ENCODE measurements at regions not wholly inside any gene's neighbourhood (a gene's known extent, or its start where the extent isn't known, plus 50 kb on each side); places are given as distances from the start of the nearest gene placed in this dataset.

GRCh38 chr20:7264137-7264536, 496.7 kb downstream of the BMP2 start:
- TF ChIP-seq PAX5 (IDR thresholded peaks at IDR 0.05; ENCODE audit: insufficient read depth, low read length, severe bottlenecking): no peak
- no peak for TF ChIP-seq TAF1 (IDR thresholded peaks at IDR 0.05; ENCODE audit: low read depth, low read length)
- FAIRE-seq (no peak), DNase-seq (ENCODE audit: insufficient read length, low spot score) (no peak)

- DNase-seq (ENCODE audit: insufficient read length, low spot score) (no peak), FAIRE-seq (no peak)
- TF ChIP-seq POLR2AphosphoS5 (IDR thresholded peaks at IDR 0.05; ENCODE audit: low read depth, low read length): no peak
Observed at GRCh38 chr20:7269452-7269851, 502.0 kb downstream of the BMP2 start.

GRCh38 chr20:7272512-7272911, 505.0 kb downstream of the BMP2 start:
- FAIRE-seq: no peak
- no peak for DNase-seq (ENCODE audit: insufficient read length, low spot score)
- TF ChIP-seq POLR2A (IDR thresholded peaks at IDR 0.05; ENCODE audit: low read depth, low read length) (no peak), TAF1 (IDR thresholded peaks at IDR 0.05; ENCODE audit: low read depth, low read length) (no peak), POLR2AphosphoS5 (IDR thresholded peaks at IDR 0.05; ENCODE audit: low read depth, low read length) (no peak), SPI1 (IDR thresholded peaks at IDR 0.05; ENCODE audit: low read depth, low read length) (no peak), POU2F2 (IDR thresholded peaks at IDR 0.05; ENCODE audit: low read depth, low read length) (no peak), PAX5 (IDR thresholded peaks at IDR 0.05; ENCODE audit: insufficient read depth, low read length, severe bottlenecking) (no peak)

- DNase-seq (ENCODE audit: insufficient read length, low spot score): no peak
- no peak for FAIRE-seq
- TF ChIP-seq TAF1 (IDR thresholded peaks at IDR 0.05; ENCODE audit: low read depth, low read length) (no peak), POLR2A (IDR thresholded peaks at IDR 0.05; ENCODE audit: low read depth, low read length) (no peak), POU2F2 (IDR thresholded peaks at IDR 0.05; ENCODE audit: low read depth, low read length) (no peak), SPI1 (IDR thresholded peaks at IDR 0.05; ENCODE audit: low read depth, low read length) (no peak), PAX5 (IDR thresholded peaks at IDR 0.05; ENCODE audit: insufficient read depth, low read length, severe bottlenecking) (no peak), POLR2AphosphoS5 (IDR thresholded peaks at IDR 0.05; ENCODE audit: low read depth, low read length) (no peak)
Observed at GRCh38 chr20:7274870-7275269, 507.4 kb downstream of the BMP2 start.

- TF ChIP-seq TAF1 (IDR thresholded peaks at IDR 0.05; ENCODE audit: low read depth, low read length): no peak
- TF ChIP-seq POLR2A (IDR thresholded peaks at IDR 0.05; ENCODE audit: low read depth, low read length): no peak
- no peak for TF ChIP-seq POU2F2 (IDR thresholded peaks at IDR 0.05; ENCODE audit: low read depth, low read length)
- TF ChIP-seq PAX5 (IDR thresholded peaks at IDR 0.05; ENCODE audit: insufficient read depth, low read length, severe bottlenecking): no peak
- no peak for TF ChIP-seq SPI1 (IDR thresholded peaks at IDR 0.05; ENCODE audit: low read depth, low read length)
- no peak for TF ChIP-seq POLR2AphosphoS5 (IDR thresholded peaks at IDR 0.05; ENCODE audit: low read depth, low read length)
- DNase-seq (ENCODE audit: insufficient read length, low spot score) (no peak), FAIRE-seq (no peak)
Observed at GRCh38 chr20:7275645-7276237, 508.3 kb downstream of the BMP2 start.

GRCh38 chr20:7285918-7286556, 518.6 kb downstream of the BMP2 start:
- TF ChIP-seq PAX5 (IDR thresholded peaks at IDR 0.05; ENCODE audit: insufficient read depth, low read length, severe bottlenecking) (no peak), POLR2A (IDR thresholded peaks at IDR 0.05; ENCODE audit: low read depth, low read length) (no peak), SPI1 (IDR thresholded peaks at IDR 0.05; ENCODE audit: low read depth, low read length) (no peak), TAF1 (IDR thresholded peaks at IDR 0.05; ENCODE audit: low read depth, low read length) (no peak), POLR2AphosphoS5 (IDR thresholded peaks at IDR 0.05; ENCODE audit: low read depth, low read length) (no peak), POU2F2 (IDR thresholded peaks at IDR 0.05; ENCODE audit: low read depth, low read length) (no peak)
- peak; percentile 47 for FAIRE-seq
- peak; percentile 1 for DNase-seq (ENCODE audit: insufficient read length, low spot score)

GRCh38 chr20:7291323-7291943, 523.9 kb downstream of the BMP2 start:
- FAIRE-seq: no peak
- DNase-seq (ENCODE audit: insufficient read length, low spot score): no peak
- TF ChIP-seq TAF1 (IDR thresholded peaks at IDR 0.05; ENCODE audit: low read depth, low read length): no peak
- no peak for TF ChIP-seq POLR2A (IDR thresholded peaks at IDR 0.05; ENCODE audit: low read depth, low read length)
- no peak for TF ChIP-seq PAX5 (IDR thresholded peaks at IDR 0.05; ENCODE audit: insufficient read depth, low read length, severe bottlenecking)
- TF ChIP-seq POLR2AphosphoS5 (IDR thresholded peaks at IDR 0.05; ENCODE audit: low read depth, low read length): no peak
- no peak for TF ChIP-seq SPI1 (IDR thresholded peaks at IDR 0.05; ENCODE audit: low read depth, low read length)
- no peak for TF ChIP-seq POU2F2 (IDR thresholded peaks at IDR 0.05; ENCODE audit: low read depth, low read length)

GRCh38 chr20:7291946-7292345, 524.5 kb downstream of the BMP2 start:
- DNase-seq (ENCODE audit: insufficient read length, low spot score): no peak
- no peak for TF ChIP-seq POU2F2 (IDR thresholded peaks at IDR 0.05; ENCODE audit: low read depth, low read length)
- TF ChIP-seq TAF1 (IDR thresholded peaks at IDR 0.05; ENCODE audit: low read depth, low read length): no peak
- TF ChIP-seq POLR2A (IDR thresholded peaks at IDR 0.05; ENCODE audit: low read depth, low read length): no peak
- no peak for TF ChIP-seq POLR2AphosphoS5 (IDR thresholded peaks at IDR 0.05; ENCODE audit: low read depth, low read length)
- no peak for TF ChIP-seq PAX5 (IDR thresholded peaks at IDR 0.05; ENCODE audit: insufficient read depth, low read length, severe bottlenecking)
- TF ChIP-seq SPI1 (IDR thresholded peaks at IDR 0.05; ENCODE audit: low read depth, low read length): no peak
- FAIRE-seq: no peak

GRCh38 chr20:7294816-7295360, 527.4 kb downstream of the BMP2 start:
- TF ChIP-seq PAX5 (IDR thresholded peaks at IDR 0.05; ENCODE audit: insufficient read depth, low read length, severe bottlenecking): no peak
- TF ChIP-seq POU2F2 (IDR thresholded peaks at IDR 0.05; ENCODE audit: low read depth, low read length): no peak
- TF ChIP-seq TAF1 (IDR thresholded peaks at IDR 0.05; ENCODE audit: low read depth, low read length): no peak
- TF ChIP-seq SPI1 (IDR thresholded peaks at IDR 0.05; ENCODE audit: low read depth, low read length): no peak
- TF ChIP-seq POLR2A (IDR thresholded peaks at IDR 0.05; ENCODE audit: low read depth, low read length): no peak
- TF ChIP-seq POLR2AphosphoS5 (IDR thresholded peaks at IDR 0.05; ENCODE audit: low read depth, low read length): no peak
- no peak for DNase-seq (ENCODE audit: insufficient read length, low spot score)
- no peak for FAIRE-seq

Measured in GM12891 (cell line).